ENCODE measurements at regions not wholly inside any gene's neighbourhood (a gene's known extent, or its start where the extent isn't known, plus 50 kb on each side); places are given as distances from the start of the nearest gene placed in this dataset.

DNA sequence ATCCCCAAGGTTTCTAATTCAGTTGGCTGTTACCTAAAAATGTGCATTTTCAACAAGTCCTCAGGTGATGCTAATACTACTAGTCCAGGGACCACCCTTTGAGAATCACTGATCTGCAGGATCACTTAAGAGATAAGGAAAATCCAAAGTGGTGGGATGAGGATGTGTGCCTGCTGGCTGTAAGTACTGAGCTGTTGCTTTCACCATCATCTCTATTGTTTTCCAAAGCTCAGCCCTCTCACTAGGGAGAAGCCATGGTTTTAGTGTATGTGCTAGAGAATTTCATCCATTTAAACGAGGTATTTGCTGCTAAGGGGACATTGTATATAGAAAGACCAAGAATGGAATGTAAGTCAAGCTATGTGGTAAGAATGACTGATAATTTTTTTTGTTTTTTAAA is 202.3 kb downstream of the KIF21A start:
- no peaks in the 10 kb centered on the region for H4K20me1 ChIP-seq
- no peak overlapping the region for H3K4me3 ChIP-seq
- no peak overlapping the region for H3K9ac ChIP-seq
- TF ChIP-seq Cebpa-rat (IDR thresholded peaks at IDR 0.05) = no peak
- H3K9me3 ChIP-seq (replicated peaks in 1 of 11) = no peaks in the 10 kb centered on the region
- H3K4me1 ChIP-seq = no peaks in the 10 kb centered on the region
- H3K36me3 ChIP-seq = no peaks in the 10 kb centered on the region
- no peak overlapping the region for H3K4me2 ChIP-seq
- no peaks in the 10 kb centered on the region for H3K27me3 ChIP-seq
- no peak overlapping the region for H3K27ac ChIP-seq

DNA sequence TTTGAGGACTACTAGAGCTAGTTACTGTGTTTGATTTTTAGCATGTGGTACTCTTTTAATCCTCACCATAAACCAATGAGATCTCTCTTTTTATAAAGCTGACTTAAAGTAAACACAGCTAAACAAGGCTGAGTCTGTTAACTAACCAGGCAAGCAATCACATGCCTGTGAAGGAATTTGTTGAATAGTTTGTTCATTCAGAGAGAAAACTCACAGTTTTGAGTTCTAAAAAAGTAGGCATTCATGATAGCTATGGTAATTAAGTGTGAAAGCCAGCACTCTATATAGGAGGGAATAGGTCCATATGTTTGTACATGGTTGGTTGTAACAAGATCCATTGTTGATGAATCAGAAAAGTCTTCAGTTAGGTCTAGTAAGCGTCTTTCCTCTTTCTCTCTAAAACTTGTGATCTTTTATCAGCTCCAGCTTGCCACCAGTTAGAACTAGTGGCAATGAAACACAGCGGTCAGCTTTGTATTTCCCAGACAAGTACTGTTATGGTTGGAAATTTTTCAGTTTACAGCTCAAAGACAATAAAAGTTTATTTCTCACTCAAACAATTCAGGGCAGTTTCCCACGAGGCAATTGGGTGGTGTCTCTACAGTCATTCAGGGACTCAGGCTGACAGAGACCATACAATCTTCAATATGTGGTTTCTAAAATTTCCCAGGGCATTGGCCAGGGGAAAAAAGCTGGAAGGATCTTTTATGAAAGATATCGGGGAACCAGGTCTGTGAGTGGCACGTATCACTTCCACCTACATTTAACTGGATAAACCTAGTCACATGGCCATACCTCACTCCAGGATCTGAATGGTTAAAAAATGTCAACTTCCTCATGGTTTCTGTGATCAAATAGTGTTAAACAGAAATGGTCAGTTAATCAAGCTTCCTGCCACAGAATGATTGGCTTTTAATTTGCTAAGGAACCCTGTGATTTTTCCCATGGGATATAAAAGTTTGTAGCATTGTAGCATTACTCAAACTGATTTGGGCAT is 203.1 kb downstream of the KIF21A start:
- H4K20me1 ChIP-seq = no peaks in the 10 kb centered on the region
- no peak overlapping the region for H3K4me2 ChIP-seq
- H3K9ac ChIP-seq = no peak overlapping the region
- H3K27ac ChIP-seq = no peak overlapping the region
- no peak for TF ChIP-seq Cebpa-rat (IDR thresholded peaks at IDR 0.05)
- H3K4me1 ChIP-seq = no peaks in the 10 kb centered on the region
- H3K9me3 ChIP-seq (replicated peaks in 1 of 11) = no peaks in the 10 kb centered on the region
- H3K4me3 ChIP-seq = no peak overlapping the region
- H3K36me3 ChIP-seq = no peaks in the 10 kb centered on the region
- H3K27me3 ChIP-seq = no peaks in the 10 kb centered on the region

DNA sequence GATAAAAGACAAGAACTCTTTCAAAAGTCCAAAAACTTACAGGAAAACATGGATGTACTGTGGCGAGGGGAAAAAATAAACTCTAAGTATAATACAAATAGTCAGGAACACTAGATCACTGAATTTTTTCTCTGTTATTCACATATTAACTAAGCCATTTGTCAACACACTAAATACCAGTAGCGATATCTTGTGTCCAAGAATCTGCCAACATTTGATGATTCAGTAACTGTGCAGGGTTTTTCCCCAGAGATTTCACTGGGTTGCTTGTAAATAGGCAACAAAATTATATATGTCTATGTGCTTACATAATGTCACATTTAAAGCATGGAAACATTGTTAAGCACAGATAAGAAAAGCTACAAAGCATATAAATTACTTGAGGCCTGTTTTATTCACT is 205.9 kb downstream of the KIF21A start:
- H3K4me3 ChIP-seq = no peak overlapping the region
- TF ChIP-seq Cebpa-rat (IDR thresholded peaks at IDR 0.05) = no peak
- H3K4me2 ChIP-seq = no peak overlapping the region
- no peaks in the 10 kb centered on the region for H4K20me1 ChIP-seq
- no peak overlapping the region for H3K9ac ChIP-seq
- H3K27me3 ChIP-seq = no peaks in the 10 kb centered on the region
- no peak overlapping the region for H3K27ac ChIP-seq
- no peaks in the 10 kb centered on the region for H3K9me3 ChIP-seq (replicated peaks in 1 of 11)
- H3K36me3 ChIP-seq = no peaks in the 10 kb centered on the region
- no peaks in the 10 kb centered on the region for H3K4me1 ChIP-seq

DNA sequence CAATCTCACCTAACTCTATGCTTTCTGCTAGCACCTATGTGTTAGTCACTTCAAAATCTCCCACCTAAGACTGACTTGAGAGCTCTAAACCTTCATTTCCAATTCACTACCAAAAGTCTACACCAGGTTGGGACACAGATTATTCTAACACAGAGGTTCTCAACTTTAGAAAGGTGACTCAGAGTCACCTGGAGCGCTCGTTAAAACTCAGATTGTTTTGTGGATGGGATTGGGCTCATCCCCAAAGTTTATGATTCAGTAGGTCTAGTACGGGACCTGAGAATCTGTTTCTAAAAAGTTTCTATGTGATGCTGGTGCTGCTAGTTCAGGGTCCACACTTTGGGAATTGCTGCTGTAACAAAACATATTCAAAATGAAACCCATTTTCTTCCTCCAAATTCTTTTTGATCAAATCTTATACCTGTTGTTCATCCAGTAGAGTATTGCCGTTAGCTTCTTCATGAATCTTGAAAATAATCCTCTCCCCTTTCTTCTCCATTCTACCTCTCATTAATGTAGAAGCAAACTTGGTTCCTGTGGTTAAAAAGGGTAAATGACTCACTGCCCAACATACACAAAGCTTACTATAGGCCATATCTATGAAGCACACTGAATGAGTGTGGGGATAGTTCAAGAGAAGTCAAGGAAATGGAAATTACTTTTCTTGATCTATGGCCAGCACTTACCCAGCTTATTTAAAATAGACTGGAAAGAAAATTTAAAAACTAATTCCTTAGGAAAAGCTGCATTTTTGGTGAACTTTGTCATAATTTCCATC is 206.7 kb downstream of the KIF21A start:
- no peaks in the 10 kb centered on the region for H4K20me1 ChIP-seq
- H3K9ac ChIP-seq = no peak overlapping the region
- no peaks in the 10 kb centered on the region for H3K27me3 ChIP-seq
- no peaks in the 10 kb centered on the region for H3K4me1 ChIP-seq
- TF ChIP-seq Cebpa-rat (IDR thresholded peaks at IDR 0.05) = no peak
- no peaks in the 10 kb centered on the region for H3K36me3 ChIP-seq
- H3K4me2 ChIP-seq = no peak overlapping the region
- H3K9me3 ChIP-seq (replicated peaks in 1 of 11) = no peaks in the 10 kb centered on the region; a peak in 1 of 22 replicates
- no peak overlapping the region for H3K27ac ChIP-seq
- no peak overlapping the region for H3K4me3 ChIP-seq

DNA sequence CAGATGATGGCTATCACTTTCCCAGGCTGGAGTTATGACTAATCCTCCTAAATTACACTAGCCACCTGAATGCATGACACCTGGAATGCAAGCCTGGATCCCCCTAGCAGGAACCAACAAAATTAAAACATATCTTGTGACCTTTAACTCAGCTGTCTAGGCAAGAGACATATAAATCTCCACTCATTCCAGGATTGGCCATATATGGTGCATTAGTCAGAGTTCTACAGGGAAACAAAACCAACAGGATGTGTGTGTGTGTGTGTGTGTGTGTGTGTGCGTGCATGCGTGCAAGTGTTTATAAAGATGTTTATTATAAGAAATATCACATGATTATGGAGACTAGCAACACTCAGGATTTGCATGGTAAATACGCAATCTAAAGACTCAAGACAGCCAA is 212.8 kb downstream of the KIF21A start:
- TF ChIP-seq Cebpa-rat (IDR thresholded peaks at IDR 0.05) = no peak
- H3K9me3 ChIP-seq (replicated peaks in 1 of 11) = no peaks in the 10 kb centered on the region; a peak in 1 of 22 replicates
- no peaks in the 10 kb centered on the region; a peak in 1 of 20 replicates for H3K4me1 ChIP-seq
- H3K4me3 ChIP-seq = no peak overlapping the region
- H3K4me2 ChIP-seq = no peak overlapping the region
- no peaks in the 10 kb centered on the region for H3K27me3 ChIP-seq
- H3K27ac ChIP-seq = no peak overlapping the region
- H3K9ac ChIP-seq = no peak overlapping the region
- no peaks in the 10 kb centered on the region for H3K36me3 ChIP-seq
- H4K20me1 ChIP-seq = no peaks in the 10 kb centered on the region

DNA sequence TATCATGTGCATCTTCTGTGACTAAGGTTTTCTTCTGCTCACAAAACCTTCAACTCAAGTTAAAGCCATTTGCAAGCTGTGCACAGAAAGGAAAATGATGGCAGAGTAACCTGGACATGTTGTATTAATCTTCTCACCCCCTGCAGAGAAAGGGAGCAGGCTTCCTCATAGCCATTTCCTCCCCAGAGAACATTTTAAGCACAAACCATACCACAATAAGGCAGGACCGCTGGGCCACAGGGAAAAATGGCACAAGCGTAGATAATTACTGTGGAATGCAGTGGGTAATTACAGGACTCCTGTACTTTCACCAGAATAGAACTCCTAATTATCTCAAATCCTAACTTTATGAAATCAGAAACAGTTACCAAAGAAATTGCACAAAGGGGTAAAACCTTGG is 215.7 kb downstream of the KIF21A start:
- TF ChIP-seq Cebpa-rat (IDR thresholded peaks at IDR 0.05) = no peak
- H3K27ac ChIP-seq = no peak overlapping the region
- no peak overlapping the region for H3K4me3 ChIP-seq

DNA sequence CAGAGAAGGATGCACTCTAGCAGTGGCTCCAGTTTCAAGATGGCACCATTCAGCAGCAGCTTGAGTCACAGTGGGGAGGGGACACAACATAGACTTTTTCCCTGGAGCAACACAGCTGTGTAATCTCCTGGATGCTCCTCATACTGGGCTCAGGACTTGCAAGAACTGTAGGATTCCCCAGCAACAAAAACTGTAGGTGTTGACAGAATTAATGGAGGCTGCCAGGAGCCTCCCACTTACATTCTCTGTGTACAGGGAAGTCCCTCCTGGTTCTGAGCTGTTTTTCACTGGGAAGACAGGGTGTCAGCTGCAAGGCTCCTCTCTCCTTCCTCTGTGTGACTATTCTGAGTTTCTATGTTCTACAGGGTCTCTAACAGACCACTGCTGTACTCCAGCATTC is 217.9 kb downstream of the KIF21A start:
- H3K4me3 ChIP-seq = no peak overlapping the region
- no peak for TF ChIP-seq Cebpa-rat (IDR thresholded peaks at IDR 0.05)
- no peak overlapping the region for H3K27ac ChIP-seq
- H3K9me3 ChIP-seq (replicated peaks in 1 of 11) = 0 out of 22 replicates have a peak, but pooled peaks cover 0 to 6% (median 0%) of the 10 kb centered on the region in 11 experiments
- no peaks in the 10 kb centered on the region for H4K20me1 ChIP-seq
- H3K36me3 ChIP-seq = no peaks in the 10 kb centered on the region
- H3K4me2 ChIP-seq = no peak overlapping the region
- H3K4me1 ChIP-seq = no peaks in the 10 kb centered on the region; a peak in 2 of 20 replicates
- no peaks in the 10 kb centered on the region for H3K27me3 ChIP-seq
- no peak overlapping the region for H3K9ac ChIP-seq

More for the DNA sequence above, 215.7 kb downstream of the KIF21A start:
- Histone ChIP-seq H3K9me3 (replicated peaks in 1 of 11) (peaks cover 0 to 6% (median 0%) of the 10 kb centered on the region in 11 experiments; a peak in 1 of 22 replicates), H3K27me3 (no peaks in the 10 kb centered on the region), H3K36me3 (no peaks in the 10 kb centered on the region), H4K20me1 (no peaks in the 10 kb centered on the region), H3K9ac (no peak overlapping the region), H3K4me1 (no peaks in the 10 kb centered on the region; a peak in 1 of 20 replicates), H3K4me2 (no peak overlapping the region)

DNA sequence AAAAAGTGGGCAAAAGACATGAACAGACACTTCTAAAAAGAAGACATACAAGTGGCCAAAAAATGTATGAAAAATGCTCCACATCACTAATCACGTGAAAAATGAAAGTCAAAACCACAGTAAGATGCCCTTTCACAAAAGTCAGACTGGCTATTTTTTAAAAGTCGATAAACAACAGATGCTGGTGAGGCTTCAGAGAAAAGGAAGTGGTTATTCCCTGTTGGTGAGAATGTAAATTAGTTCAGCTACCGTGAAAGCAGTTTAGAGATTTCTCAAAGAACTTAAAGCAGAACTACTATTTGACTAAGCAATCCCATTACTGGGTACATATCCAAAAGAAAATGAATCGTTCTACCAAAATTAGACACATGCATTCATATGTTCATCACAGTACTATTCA is 237.0 kb downstream of the KIF21A start:
- peak overlapping the region in 2 of 11 experiments; percentile 45 to 55; a peak in 2 of 22 replicates for H3K4me2 ChIP-seq
- no peaks in the 10 kb centered on the region for H4K20me1 ChIP-seq
- no peaks in the 10 kb centered on the region for H3K36me3 ChIP-seq
- H3K9me3 ChIP-seq (replicated peaks in 1 of 11) = peaks cover 28 to 77% (median 65%) of the 10 kb centered on the region in 11 experiments
- peaks cover 0 to 17% (median 0%) of the 10 kb centered on the region in 10 experiments; a peak in 5 of 20 replicates for H3K4me1 ChIP-seq
- no peak for TF ChIP-seq Cebpa-rat (IDR thresholded peaks at IDR 0.05)
- no peaks in the 10 kb centered on the region for H3K27me3 ChIP-seq
- H3K9ac ChIP-seq = no peak overlapping the region
- H3K27ac ChIP-seq = peak overlapping the region in 3 of 11 experiments; percentile 18 to 55 (median 22); a peak in 4 of 22 replicates
- no peak overlapping the region; a peak in 1 of 20 replicates for H3K4me3 ChIP-seq

DNA sequence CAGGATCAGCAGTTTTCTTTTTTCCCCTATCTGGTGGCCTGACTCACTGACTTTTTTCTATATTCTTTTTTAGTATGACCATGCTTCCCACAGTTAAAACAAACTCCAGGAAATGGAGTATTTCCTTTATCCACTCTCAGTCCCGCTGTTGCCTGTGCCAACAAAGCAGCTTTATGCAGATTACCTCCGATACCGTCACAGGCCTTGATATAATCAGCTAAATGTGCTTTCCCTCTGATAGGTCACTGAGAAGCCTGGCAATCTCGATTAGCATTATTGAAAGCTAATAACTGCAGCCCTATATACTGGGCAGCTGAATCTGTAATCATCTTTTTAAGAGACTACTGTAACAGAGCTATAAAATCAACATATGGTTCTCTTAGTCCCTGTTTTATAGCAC is 243.6 kb downstream of the KIF21A start:
- Histone ChIP-seq H3K9me3 (replicated peaks in 1 of 11) (peaks cover 17 to 32% (median 23%) of the 10 kb centered on the region in 11 experiments), H3K27ac (peak overlapping the region in 1 of 11 experiments; percentile 6; a peak in 1 of 22 replicates), H3K9ac (peak overlapping the region in 1 of 11 experiments; percentile 8; a peak in 1 of 22 replicates), H3K27me3 (no peaks in the 10 kb centered on the region), H3K4me3 (no peak overlapping the region), H3K4me1 (peaks cover 0 to 11% (median 0%) of the 10 kb centered on the region in 10 experiments; a peak in 3 of 20 replicates), H4K20me1 (no peaks in the 10 kb centered on the region), H3K4me2 (peak overlapping the region in 2 of 11 experiments; percentile 31 to 82; a peak in 4 of 22 replicates), H3K36me3 (no peaks in the 10 kb centered on the region)
- TF ChIP-seq Cebpa-rat (IDR thresholded peaks at IDR 0.05) = no peak
